ENCODE measurements at regions not wholly inside any gene's neighbourhood (a gene's known extent, or its start where the extent isn't known, plus 50 kb on each side); places are given as distances from the start of the nearest gene placed in this dataset.

DNA sequence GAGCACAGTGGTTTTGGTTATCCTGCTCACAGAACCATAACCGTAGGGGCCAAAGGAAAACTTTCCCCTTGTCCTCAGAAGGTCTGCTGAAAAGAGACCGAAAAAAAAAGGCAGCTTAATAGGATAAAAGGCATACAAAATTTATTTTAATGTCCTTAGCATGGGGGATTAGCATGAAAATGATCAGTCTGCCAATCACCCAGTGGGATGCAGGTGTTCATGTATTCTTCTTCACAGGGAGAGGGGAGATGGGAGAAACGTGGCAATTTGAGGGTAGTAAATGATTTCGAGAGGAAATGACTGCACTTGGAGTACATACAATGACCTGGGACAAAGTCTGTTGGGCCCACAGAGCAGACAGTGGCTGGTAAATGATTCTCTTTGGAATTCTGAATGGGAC, 194.0 kb downstream of the AJAP1 start:
- TF ChIP-seq, protein P1, sequence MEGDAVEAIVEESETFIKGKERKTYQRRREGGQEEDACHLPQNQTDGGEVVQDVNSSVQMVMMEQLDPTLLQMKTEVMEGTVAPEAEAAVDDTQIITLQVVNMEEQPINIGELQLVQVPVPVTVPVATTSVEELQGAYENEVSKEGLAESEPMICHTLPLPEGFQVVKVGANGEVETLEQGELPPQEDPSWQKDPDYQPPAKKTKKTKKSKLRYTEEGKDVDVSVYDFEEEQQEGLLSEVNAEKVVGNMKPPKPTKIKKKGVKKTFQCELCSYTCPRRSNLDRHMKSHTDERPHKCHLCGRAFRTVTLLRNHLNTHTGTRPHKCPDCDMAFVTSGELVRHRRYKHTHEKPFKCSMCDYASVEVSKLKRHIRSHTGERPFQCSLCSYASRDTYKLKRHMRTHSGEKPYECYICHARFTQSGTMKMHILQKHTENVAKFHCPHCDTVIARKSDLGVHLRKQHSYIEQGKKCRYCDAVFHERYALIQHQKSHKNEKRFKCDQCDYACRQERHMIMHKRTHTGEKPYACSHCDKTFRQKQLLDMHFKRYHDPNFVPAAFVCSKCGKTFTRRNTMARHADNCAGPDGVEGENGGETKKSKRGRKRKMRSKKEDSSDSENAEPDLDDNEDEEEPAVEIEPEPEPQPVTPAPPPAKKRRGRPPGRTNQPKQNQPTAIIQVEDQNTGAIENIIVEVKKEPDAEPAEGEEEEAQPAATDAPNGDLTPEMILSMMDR (IDR thresholded peaks at IDR 0.05 in 4 of 5, conservative IDR thresholded peaks at IDR 0.05 in 1 of 5) = no peak
- no peak for TF ChIP-seq POLR2A (IDR thresholded peaks at IDR 0.05)

Measured in gastrocnemius medialis (tissue), 4 donors.